ENCODE measurements at regions not wholly inside any gene's neighbourhood (a gene's known extent, or its start where the extent isn't known, plus 50 kb on each side); places are given as distances from the start of the nearest gene placed in this dataset.
"Not testable (repeated sequence)": the region's sequence is repeated elsewhere in the genome, so short reads cannot be mapped to it uniquely, and the experiment has no call there.

DNA sequence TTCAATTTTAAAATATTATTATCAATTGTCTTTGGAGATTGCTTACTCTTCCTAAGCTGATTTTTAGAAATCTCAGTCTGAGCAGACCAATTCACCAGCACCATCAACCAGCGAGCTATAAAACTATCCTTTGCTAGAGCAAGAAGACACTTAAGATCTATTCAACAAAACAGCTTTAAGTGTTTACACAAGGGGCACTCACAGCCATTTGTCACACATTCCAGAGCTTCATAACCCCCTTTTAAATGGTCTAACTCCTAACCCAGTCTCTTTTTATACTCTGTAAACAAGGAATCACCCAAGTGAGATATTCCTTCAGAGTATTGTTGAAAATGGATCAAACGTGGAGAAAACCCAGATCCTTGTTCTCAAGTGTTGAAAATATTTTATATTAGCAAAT, 1294.1 kb upstream of the CHAC2 start:
- no peak overlapping the region for H3K27ac ChIP-seq (ENCODE audit: extremely low read depth, low read depth, low read length)
- H3K4me1 ChIP-seq (ENCODE audit: control insufficient read depth, insufficient read depth, low read length), result no peaks in the 10 kb centered on the region
- ChIA-PET POLR2A (no interaction called here), CTCF (interaction anchor here (1.2 kb wide), 1 partner anchor 17 kb away, joined by 3 read pairs; no protein-coding TSS in a partner anchor)
- H3K36me3 ChIP-seq (ENCODE audit: control insufficient read depth in 2 of 2, insufficient read depth in 1 of 2, low read length in 2 of 2), result no peaks in the 10 kb centered on the region
- no peak overlapping the region for H3K4me3 ChIP-seq (ENCODE audit: low read depth, low read length)
- no peaks in the 10 kb centered on the region for H3K9me3 ChIP-seq (ENCODE audit: control insufficient read depth, insufficient read depth, low read depth, low read length)
- no peak for TF ChIP-seq ZNF747 (tag by site-specific recombination; IDR thresholded peaks at IDR 0.05)
- TF ChIP-seq ZNF658 (tag by site-specific recombination; IDR thresholded peaks at IDR 0.05), result no peak

DNA sequence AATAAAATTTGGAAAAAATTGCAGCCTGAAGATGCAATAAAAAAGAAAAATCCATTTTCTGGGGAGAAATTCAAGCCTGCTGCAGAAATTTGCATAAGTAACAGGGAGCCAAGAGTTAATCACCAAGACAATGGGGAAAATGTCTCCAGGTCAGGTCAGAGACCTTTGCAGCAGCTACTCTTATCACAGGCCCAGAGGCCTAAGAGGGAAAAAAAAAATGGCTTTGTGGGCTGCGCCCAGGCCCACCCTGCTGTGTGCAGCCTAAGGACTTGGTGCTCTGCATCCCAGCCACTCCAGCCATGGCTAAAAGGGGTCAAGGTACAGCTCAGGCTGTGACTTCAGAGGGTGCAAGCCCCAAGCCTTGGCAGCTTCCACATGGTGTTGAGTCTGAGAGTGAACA, 1297.1 kb upstream of the CHAC2 start:
- POLR2A ChIA-PET; H3K36me3 ChIP-seq (ENCODE audit: control insufficient read depth in 2 of 2, insufficient read depth in 1 of 2, low read length in 2 of 2); H3K27ac ChIP-seq (ENCODE audit: extremely low read depth, low read depth, low read length); H3K9me3 ChIP-seq (ENCODE audit: control insufficient read depth, insufficient read depth, low read depth, low read length); H3K4me1 ChIP-seq (ENCODE audit: control insufficient read depth, insufficient read depth, low read length); H3K4me3 ChIP-seq (ENCODE audit: low read depth, low read length): not testable (repeated sequence)
- CTCF ChIA-PET, result interaction anchor here (0.7 kb wide), 1 partner anchor 29 kb away, joined by 3 read pairs; no protein-coding TSS in a partner anchor

GRCh38 chr2:52467189-52467588, 1300.4 kb upstream of the CHAC2 start:
- CTCF ChIA-PET, result no interaction called here
- TF ChIP-seq ZNF175 (tag by site-specific recombination; IDR thresholded peaks at IDR 0.05) (no peak), ZNF24 (tag by site-specific recombination; IDR thresholded peaks at IDR 0.05) (no peak), GLI2 (tag by site-specific recombination; IDR thresholded peaks at IDR 0.05; ENCODE audit: borderline replicate concordance, low read depth) (no peak), ZNF488 (tag by site-specific recombination; IDR thresholded peaks at IDR 0.05) (no peak)
- H3K9me3 ChIP-seq (ENCODE audit: control insufficient read depth, insufficient read depth, low read depth, low read length), result no peaks in the 10 kb centered on the region
- H3K4me3 ChIP-seq (ENCODE audit: low read depth, low read length), result no peak overlapping the region
- no peaks in the 10 kb centered on the region for H3K36me3 ChIP-seq (ENCODE audit: control insufficient read depth in 2 of 2, insufficient read depth in 1 of 2, low read length in 2 of 2)
- H3K27ac ChIP-seq (ENCODE audit: extremely low read depth, low read depth, low read length), result no peak overlapping the region
- POLR2A ChIA-PET, result no interaction called here
- H3K4me1 ChIP-seq (ENCODE audit: control insufficient read depth, insufficient read depth, low read length), result no peaks in the 10 kb centered on the region

GRCh38 chr2:52465287-52465686, 1302.3 kb upstream of the CHAC2 start:
- TF ChIP-seq, protein P1, sequence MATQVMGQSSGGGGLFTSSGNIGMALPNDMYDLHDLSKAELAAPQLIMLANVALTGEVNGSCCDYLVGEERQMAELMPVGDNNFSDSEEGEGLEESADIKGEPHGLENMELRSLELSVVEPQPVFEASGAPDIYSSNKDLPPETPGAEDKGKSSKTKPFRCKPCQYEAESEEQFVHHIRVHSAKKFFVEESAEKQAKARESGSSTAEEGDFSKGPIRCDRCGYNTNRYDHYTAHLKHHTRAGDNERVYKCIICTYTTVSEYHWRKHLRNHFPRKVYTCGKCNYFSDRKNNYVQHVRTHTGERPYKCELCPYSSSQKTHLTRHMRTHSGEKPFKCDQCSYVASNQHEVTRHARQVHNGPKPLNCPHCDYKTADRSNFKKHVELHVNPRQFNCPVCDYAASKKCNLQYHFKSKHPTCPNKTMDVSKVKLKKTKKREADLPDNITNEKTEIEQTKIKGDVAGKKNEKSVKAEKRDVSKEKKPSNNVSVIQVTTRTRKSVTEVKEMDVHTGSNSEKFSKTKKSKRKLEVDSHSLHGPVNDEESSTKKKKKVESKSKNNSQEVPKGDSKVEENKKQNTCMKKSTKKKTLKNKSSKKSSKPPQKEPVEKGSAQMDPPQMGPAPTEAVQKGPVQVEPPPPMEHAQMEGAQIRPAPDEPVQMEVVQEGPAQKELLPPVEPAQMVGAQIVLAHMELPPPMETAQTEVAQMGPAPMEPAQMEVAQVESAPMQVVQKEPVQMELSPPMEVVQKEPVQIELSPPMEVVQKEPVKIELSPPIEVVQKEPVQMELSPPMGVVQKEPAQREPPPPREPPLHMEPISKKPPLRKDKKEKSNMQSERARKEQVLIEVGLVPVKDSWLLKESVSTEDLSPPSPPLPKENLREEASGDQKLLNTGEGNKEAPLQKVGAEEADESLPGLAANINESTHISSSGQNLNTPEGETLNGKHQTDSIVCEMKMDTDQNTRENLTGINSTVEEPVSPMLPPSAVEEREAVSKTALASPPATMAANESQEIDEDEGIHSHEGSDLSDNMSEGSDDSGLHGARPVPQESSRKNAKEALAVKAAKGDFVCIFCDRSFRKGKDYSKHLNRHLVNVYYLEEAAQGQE (tag by site-specific recombination; IDR thresholded peaks at IDR 0.05), result no peak
- TF ChIP-seq EGR2 (tag by site-specific recombination; IDR thresholded peaks at IDR 0.05; ENCODE audit: low read depth) (no peak), ZNF121 (tag by site-specific recombination; IDR thresholded peaks at IDR 0.05) (no peak), ZNF664 (tag by site-specific recombination; IDR thresholded peaks at IDR 0.05) (no peak), ZNF76 (tag by site-specific recombination; IDR thresholded peaks at IDR 0.05; ENCODE audit: borderline replicate concordance, low read depth) (no peak), WT1 (tag by site-specific recombination; IDR thresholded peaks at IDR 0.05) (no peak), ZNF140 (tag by site-specific recombination; IDR thresholded peaks at IDR 0.05) (no peak), ZNF391 (tag by site-specific recombination; IDR thresholded peaks at IDR 0.05; ENCODE audit: borderline replicate concordance, low read depth) (no peak), ZNF10 (tag by site-specific recombination; IDR thresholded peaks at IDR 0.05) (no peak)
- TF ChIP-seq, protein P2, sequence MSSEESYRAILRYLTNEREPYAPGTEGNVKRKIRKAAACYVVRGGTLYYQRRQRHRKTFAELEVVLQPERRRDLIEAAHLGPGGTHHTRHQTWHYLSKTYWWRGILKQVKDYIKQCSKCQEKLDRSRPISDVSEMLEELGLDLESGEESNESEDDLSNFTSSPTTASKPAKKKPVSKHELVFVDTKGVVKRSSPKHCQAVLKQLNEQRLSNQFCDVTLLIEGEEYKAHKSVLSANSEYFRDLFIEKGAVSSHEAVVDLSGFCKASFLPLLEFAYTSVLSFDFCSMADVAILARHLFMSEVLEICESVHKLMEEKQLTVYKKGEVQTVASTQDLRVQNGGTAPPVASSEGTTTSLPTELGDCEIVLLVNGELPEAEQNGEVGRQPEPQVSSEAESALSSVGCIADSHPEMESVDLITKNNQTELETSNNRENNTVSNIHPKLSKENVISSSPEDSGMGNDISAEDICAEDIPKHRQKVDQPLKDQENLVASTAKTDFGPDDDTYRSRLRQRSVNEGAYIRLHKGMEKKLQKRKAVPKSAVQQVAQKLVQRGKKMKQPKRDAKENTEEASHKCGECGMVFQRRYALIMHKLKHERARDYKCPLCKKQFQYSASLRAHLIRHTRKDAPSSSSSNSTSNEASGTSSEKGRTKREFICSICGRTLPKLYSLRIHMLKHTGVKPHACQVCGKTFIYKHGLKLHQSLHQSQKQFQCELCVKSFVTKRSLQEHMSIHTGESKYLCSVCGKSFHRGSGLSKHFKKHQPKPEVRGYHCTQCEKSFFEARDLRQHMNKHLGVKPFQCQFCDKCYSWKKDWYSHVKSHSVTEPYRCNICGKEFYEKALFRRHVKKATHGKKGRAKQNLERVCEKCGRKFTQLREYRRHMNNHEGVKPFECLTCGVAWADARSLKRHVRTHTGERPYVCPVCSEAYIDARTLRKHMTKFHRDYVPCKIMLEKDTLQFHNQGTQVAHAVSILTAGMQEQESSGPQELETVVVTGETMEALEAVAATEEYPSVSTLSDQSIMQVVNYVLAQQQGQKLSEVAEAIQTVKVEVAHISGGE (tag by site-specific recombination; conservative IDR thresholded peaks at IDR 0.05; ENCODE audit: low read depth), result no peak
- H3K36me3 ChIP-seq (ENCODE audit: control insufficient read depth in 2 of 2, insufficient read depth in 1 of 2, low read length in 2 of 2), result no peaks in the 10 kb centered on the region
- no peak overlapping the region for H3K4me3 ChIP-seq (ENCODE audit: low read depth, low read length)
- H3K27ac ChIP-seq (ENCODE audit: extremely low read depth, low read depth, low read length), result no peak overlapping the region
- CTCF ChIA-PET, result no interaction called here
- no peaks in the 10 kb centered on the region for H3K4me1 ChIP-seq (ENCODE audit: control insufficient read depth, insufficient read depth, low read length)
- no peaks in the 10 kb centered on the region for H3K9me3 ChIP-seq (ENCODE audit: control insufficient read depth, insufficient read depth, low read depth, low read length)
- POLR2A ChIA-PET, result no interaction called here
